ENCODE measurements at regions not wholly inside any gene's neighbourhood (a gene's known extent, or its start where the extent isn't known, plus 50 kb on each side); places are given as distances from the start of the nearest gene placed in this dataset.

DNA sequence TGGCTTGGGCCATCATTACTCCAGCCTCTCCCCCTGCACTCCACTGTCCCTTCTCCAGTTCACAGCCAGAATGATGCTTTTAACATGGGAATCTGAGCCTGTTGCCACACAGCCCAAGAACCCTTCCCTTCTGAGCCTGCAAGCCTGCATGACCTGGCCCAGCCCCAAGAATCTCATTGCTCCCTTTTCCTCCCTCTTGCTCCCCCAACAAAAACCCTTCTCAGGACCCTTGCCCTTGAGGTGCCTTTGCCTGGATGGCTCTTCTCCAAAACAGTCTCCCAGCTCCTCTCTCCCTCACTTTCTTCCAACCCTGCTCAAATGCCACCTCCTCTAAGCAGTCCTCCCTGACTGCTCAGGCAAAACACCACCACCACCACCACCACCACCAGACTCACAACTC, 157.2 kb downstream of the ANKRD60 start:
- CTCF ChIA-PET: interaction anchor here (0.8 kb wide), 1 partner anchor 16 kb away, joined by 3 read pairs; no protein-coding TSS in a partner anchor
- Histone ChIP-seq H3K4me2 (ENCODE audit: insufficient read depth, low read length) (no peak overlapping the region), H3K4me1 (ENCODE audit: control insufficient read depth, extremely low read depth, insufficient read depth, low read length) (peaks cover 28% of the 10 kb centered on the region), H3K27ac (ENCODE audit: insufficient read depth, low read depth, low read length) (no peak overlapping the region), H3K9ac (replicated peaks; ENCODE audit: extremely low read depth, insufficient read depth, low read length) (no peak overlapping the region), H3K4me3 (replicated peaks in 1 of 3; ENCODE audit: insufficient read depth in 1 of 3, low read depth in 1 of 3, low read length in 3 of 3) (no peak overlapping the region), H3K36me3 (ENCODE audit: control insufficient read depth in 2 of 2, extremely low read depth in 1 of 2, insufficient read depth in 2 of 2, low read length in 2 of 2) (no peaks in the 10 kb centered on the region), H3K27me3 (ENCODE audit: control insufficient read depth in 2 of 2, insufficient read depth in 2 of 2, low read length in 2 of 2) (peaks cover 0 to 8% of the 10 kb centered on the region in 2 experiments), H3K9me1 (replicated peaks; ENCODE audit: control insufficient read depth, extremely low read depth, insufficient read depth, low read length) (no peaks in the 10 kb centered on the region), H2AFZ (ENCODE audit: low read depth, low read length) (no peak overlapping the region), H4K20me1 (replicated peaks; ENCODE audit: control insufficient read depth, extremely low read depth, insufficient read depth, low read length) (no peaks in the 10 kb centered on the region), H3K79me2 (ENCODE audit: control insufficient read depth, insufficient read depth, low read length) (no peaks in the 10 kb centered on the region), H3K9me3 (replicated peaks; ENCODE audit: control insufficient read depth, insufficient read depth, low read length) (no peaks in the 10 kb centered on the region)
- DNase-seq (ENCODE audit: low read depth, low spot score) (no peak), FAIRE-seq (no peak)
- POLR2A ChIA-PET: no interaction called here
- dilution Hi-C loops (cut with MboI; ENCODE audit: extremely low pct_ligation_motif_present, low sequenced_read_pairs) (no loop called here), intact Hi-C loops (cut with micrococcal nuclease) (loop anchor here (5.0 kb wide), 2 partner anchors 79 to 304 kb away; no protein-coding TSS in a partner anchor)
- BruUV-seq (replicated peaks): no TSS peak
- TF ChIP-seq FOS (IDR thresholded peaks at IDR 0.05; ENCODE audit: borderline replicate concordance, insufficient read depth, low read length): no peak
- TF ChIP-seq CTCF (IDR thresholded peaks at IDR 0.05; ENCODE audit: extremely low read depth in 1 of 2, insufficient read depth in 1 of 2, low read depth in 1 of 2, low read length in 2 of 2): no peak
- no peak for TF ChIP-seq JUN (IDR thresholded peaks at IDR 0.05; ENCODE audit: borderline replicate concordance, insufficient read depth, insufficient read length, low read depth)
- TF ChIP-seq EZH2 (IDR thresholded peaks at IDR 0.05; ENCODE audit: borderline replicate concordance, low read depth, low read length, severe bottlenecking): no peak
- TF ChIP-seq, protein P1, sequence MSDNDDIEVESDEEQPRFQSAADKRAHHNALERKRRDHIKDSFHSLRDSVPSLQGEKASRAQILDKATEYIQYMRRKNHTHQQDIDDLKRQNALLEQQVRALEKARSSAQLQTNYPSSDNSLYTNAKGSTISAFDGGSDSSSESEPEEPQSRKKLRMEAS (IDR thresholded peaks at IDR 0.05; ENCODE audit: insufficient read depth, insufficient read length): no peak
